ENCODE measurements at regions not wholly inside any gene's neighbourhood (a gene's known extent, or its start where the extent isn't known, plus 50 kb on each side); places are given as distances from the start of the nearest gene placed in this dataset.

DNA sequence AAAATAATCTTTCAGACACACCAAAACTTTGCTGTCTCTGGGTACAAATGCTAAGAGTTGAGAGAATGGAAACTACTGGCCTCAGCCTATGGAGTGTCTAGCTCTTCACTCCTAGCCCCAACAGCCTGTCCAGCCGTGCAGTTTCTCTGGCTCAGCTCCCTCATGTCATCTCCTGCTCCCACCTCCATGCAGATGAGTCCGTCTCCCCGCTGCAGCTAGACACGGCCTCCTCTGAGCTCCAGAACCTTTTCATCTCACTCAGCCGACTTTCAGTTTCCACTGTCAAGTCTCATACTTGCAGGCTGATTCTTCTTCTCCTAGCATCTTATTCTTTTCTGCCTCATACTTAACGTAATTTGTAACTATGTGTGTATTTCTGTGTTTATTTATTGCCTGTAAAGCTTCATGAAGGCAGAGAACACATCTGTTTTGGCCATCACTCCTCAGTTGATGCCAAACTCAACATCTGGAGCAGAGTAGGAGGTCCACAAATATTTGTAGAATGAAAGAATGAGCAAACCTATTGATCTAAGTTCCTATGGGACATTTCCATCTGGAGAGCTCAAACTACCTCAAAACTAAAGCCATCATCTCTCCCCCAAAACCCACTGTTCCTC lies 139.8 kb upstream of the PWP1 start (continued):
- TF ChIP-seq, protein P1, sequence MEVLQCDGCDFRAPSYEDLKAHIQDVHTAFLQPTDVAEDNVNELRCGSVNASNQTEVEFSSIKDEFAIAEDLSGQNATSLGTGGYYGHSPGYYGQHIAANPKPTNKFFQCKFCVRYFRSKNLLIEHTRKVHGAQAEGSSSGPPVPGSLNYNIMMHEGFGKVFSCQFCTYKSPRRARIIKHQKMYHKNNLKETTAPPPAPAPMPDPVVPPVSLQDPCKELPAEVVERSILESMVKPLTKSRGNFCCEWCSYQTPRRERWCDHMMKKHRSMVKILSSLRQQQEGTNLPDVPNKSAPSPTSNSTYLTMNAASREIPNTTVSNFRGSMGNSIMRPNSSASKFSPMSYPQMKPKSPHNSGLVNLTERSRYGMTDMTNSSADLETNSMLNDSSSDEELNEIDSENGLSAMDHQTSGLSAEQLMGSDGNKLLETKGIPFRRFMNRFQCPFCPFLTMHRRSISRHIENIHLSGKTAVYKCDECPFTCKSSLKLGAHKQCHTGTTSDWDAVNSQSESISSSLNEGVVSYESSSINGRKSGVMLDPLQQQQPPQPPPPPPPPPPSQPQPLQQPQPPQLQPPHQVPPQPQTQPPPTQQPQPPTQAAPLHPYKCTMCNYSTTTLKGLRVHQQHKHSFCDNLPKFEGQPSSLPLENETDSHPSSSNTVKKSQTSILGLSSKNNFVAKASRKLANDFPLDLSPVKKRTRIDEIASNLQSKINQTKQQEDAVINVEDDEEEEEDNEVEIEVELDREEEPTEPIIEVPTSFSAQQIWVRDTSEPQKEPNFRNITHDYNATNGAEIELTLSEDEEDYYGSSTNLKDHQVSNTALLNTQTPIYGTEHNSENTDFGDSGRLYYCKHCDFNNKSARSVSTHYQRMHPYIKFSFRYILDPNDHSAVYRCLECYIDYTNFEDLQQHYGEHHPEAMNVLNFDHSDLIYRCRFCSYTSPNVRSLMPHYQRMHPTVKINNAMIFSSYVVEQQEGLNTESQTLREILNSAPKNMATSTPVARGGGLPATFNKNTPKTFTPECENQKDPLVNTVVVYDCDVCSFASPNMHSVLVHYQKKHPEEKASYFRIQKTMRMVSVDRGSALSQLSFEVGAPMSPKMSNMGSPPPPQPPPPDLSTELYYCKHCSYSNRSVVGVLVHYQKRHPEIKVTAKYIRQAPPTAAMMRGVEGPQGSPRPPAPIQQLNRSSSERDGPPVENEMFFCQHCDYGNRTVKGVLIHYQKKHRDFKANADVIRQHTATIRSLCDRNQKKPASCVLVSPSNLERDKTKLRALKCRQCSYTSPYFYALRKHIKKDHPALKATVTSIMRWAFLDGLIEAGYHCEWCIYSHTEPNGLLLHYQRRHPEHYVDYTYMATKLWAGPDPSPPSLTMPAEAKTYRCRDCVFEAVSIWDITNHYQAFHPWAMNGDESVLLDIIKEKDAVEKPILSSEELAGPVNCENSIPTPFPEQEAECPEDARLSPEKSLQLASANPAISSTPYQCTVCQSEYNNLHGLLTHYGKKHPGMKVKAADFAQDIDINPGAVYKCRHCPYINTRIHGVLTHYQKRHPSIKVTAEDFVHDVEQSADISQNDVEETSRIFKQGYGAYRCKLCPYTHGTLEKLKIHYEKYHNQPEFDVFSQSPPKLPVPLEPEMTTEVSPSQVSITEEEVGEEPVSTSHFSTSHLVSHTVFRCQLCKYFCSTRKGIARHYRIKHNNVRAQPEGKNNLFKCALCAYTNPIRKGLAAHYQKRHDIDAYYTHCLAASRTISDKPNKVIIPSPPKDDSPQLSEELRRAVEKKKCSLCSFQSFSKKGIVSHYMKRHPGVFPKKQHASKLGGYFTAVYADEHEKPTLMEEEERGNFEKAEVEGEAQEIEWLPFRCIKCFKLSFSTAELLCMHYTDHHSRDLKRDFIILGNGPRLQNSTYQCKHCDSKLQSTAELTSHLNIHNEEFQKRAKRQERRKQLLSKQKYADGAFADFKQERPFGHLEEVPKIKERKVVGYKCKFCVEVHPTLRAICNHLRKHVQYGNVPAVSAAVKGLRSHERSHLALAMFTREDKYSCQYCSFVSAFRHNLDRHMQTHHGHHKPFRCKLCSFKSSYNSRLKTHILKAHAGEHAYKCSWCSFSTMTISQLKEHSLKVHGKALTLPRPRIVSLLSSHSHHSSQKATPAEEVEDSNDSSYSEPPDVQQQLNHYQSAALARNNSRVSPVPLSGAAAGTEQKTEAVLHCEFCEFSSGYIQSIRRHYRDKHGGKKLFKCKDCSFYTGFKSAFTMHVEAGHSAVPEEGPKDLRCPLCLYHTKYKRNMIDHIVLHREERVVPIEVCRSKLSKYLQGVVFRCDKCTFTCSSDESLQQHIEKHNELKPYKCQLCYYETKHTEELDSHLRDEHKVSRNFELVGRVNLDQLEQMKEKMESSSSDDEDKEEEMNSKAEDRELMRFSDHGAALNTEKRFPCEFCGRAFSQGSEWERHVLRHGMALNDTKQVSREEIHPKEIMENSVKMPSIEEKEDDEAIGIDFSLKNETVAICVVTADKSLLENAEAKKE (CRISPR knock-in tag; IDR thresholded peaks at IDR 0.05): no peak
- TF ChIP-seq POLR2AphosphoS5 (IDR thresholded peaks at IDR 0.05; ENCODE audit: low read depth) (no peak), ZNF114 (CRISPR knock-in tag; IDR thresholded peaks at IDR 0.05) (no peak), STAT1 (IDR thresholded peaks at IDR 0.05; ENCODE audit: unreplicated experiment) (no peak)
- TF ChIP-seq, protein P2, sequence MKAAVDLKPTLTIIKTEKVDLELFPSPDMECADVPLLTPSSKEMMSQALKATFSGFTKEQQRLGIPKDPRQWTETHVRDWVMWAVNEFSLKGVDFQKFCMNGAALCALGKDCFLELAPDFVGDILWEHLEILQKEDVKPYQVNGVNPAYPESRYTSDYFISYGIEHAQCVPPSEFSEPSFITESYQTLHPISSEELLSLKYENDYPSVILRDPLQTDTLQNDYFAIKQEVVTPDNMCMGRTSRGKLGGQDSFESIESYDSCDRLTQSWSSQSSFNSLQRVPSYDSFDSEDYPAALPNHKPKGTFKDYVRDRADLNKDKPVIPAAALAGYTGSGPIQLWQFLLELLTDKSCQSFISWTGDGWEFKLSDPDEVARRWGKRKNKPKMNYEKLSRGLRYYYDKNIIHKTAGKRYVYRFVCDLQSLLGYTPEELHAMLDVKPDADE (IDR thresholded peaks at IDR 0.05): no peak

DNA sequence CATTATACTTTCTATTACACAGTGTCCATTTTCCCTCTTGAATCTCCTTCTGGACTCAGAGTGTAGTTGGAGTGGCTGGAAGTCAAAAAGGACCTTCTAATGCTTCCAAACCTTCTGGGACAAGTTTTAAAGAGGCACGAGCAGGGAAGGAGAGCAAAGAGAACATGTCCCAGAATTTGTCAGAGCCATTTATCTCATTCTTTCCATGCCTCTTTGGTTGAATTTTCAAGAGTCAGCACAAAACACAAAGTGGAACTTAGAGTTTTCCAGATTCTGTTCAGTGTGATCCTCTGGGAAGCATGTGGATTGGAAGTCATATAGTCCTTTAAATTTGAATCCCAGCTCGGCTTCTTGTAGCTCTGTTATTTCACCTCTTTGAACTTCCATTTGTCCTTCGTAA lies 138.2 kb upstream of the PWP1 start:
- H4K20me1 ChIP-seq (replicated peaks; ENCODE audit: insufficient read depth): no peaks in the 10 kb centered on the region
- TF ChIP-seq, protein P1 (CRISPR knock-in tag; IDR thresholded peaks at IDR 0.05): no peak
- no peak for TF ChIP-seq CREB1 (CRISPR knock-in tag; IDR thresholded peaks at IDR 0.05; ENCODE audit: low read depth)
- no peak for TF ChIP-seq JUNB (IDR thresholded peaks at IDR 0.05; ENCODE audit: unreplicated experiment)
- no peak for TF ChIP-seq NANOG (IDR thresholded peaks at IDR 0.05; ENCODE audit: borderline replicate concordance)
- TF ChIP-seq ZNF114 (CRISPR knock-in tag; IDR thresholded peaks at IDR 0.05): no peak

More for the DNA sequence above, 138.2 kb upstream of the PWP1 start:
- H3K79me2 ChIP-seq (replicated peaks; ENCODE audit: insufficient read depth): no peaks in the 10 kb centered on the region
- H3K27me3 Mint-ChIP-seq (ENCODE audit: insufficient read depth, low read depth, poor library complexity): no peaks in the 10 kb centered on the region
- H3K4me1 Mint-ChIP-seq: no peaks in the 10 kb centered on the region
- no peak overlapping the region for H3K27ac ChIP-seq (ENCODE audit: low read depth)
- no peak overlapping the region for H3K4me2 ChIP-seq
- DNase-seq (ENCODE audit: low spot score): no peak
- H3K4me3 Mint-ChIP-seq: no peak overlapping the region
- no peaks in the 10 kb centered on the region for H3K36me3 Mint-ChIP-seq (ENCODE audit: low read depth)
- no peak overlapping the region for H2AFZ ChIP-seq
- no peaks in the 10 kb centered on the region for H3K36me3 ChIP-seq (ENCODE audit: insufficient read depth)
- no peaks in the 10 kb centered on the region for H3K4me1 ChIP-seq (ENCODE audit: insufficient read depth)
- H3F3A ChIP-seq (replicated peaks; ENCODE audit: low read depth): no peaks in the 10 kb centered on the region
- H3K27me3 ChIP-seq (ENCODE audit: insufficient read depth): no peaks in the 10 kb centered on the region
- no peak overlapping the region for H3K4me3 ChIP-seq
- no peaks in the 10 kb centered on the region for H3K9me2 ChIP-seq (ENCODE audit: insufficient read depth)
- no peak overlapping the region for H3K27ac Mint-ChIP-seq
- no peaks in the 10 kb centered on the region for H3K9me3 Mint-ChIP-seq
- no peak for ATAC-seq

Measured in GM23338 (cell line).